SK-N-SH (cell line): ENCODE measurements at regions not wholly inside any gene's neighbourhood (a gene's known extent, or its start where the extent isn't known, plus 50 kb on each side); places are given as distances from the start of the nearest gene placed in this dataset.

Source experiments
- CTCF ChIA-PET: fragments of 300-600, 350-600 bp; formaldehyde crosslinking; extraction: SDS; loops from one replicate; lab custom pipeline; 2021; lab: Yijun Ruan, JAX
- POLR2A ChIA-PET: fragments of 350-600 bp; sonication (Branson Sonifier 250); formaldehyde crosslinking; extraction: SDS; loops from one replicate; lab custom pipeline; 2020; ENCODE audit warnings: antibody characterized with exemption, inconsistent platforms; lab: Yijun Ruan, JAX
- DNase-seq: peaks from one replicate; pipeline ENCODE4 v3.0.0; 2012
- H2AFZ ChIP-seq: fragments of 200-600 bp; sonication (generic); 2 replicates; pipeline ENCODE4 v1.8.1; 2016; ENCODE audit warnings: antibody characterized with exemption, mild to moderate bottlenecking, low read depth
- H3F3A ChIP-seq: fragments of 200-600 bp; sonication (generic); replicated peaks from 2 replicates; pipeline ENCODE3; 2016; ENCODE audit warnings: antibody characterized with exemption, mild to moderate bottlenecking; ENCODE audit not compliant: insufficient read depth
- H3K27ac ChIP-seq, 2 experiments: fragments of 200-500 bp in 1 of 2; fragments of 200-600 bp in 1 of 2; sonication (Bioruptor generic) in 1 of 2; sonication (generic), shearing (Covaris generic) in 1 of 2; 2 replicates each; pipeline versions ENCODE4 v1.5.1 to v1.6.1; 2014 to 2016; ENCODE audit warnings: low read depth in 2 of 2, inconsistent platforms in 1 of 2, low read length in 1 of 2, mild to moderate bottlenecking in 1 of 2, mixed read lengths in 1 of 2
- H3K27me3 ChIP-seq: fragments of 200-600 bp; sonication (generic), shearing (Covaris generic); 2 replicates; pipeline ENCODE4 v1.6.1; 2016; ENCODE audit warnings: mixed run types; ENCODE audit not compliant: insufficient read depth
- H3K36me3 ChIP-seq, 2 experiments: fragments of 200-500 bp in 1 of 2; fragments of 200-600 bp in 1 of 2; sonication (Bioruptor generic) in 1 of 2; sonication (generic) in 1 of 2; replicated peaks in 1 of 2; 2 replicates each; pipeline versions ENCODE3 to v1.5.1; 2014 to 2016; ENCODE audit warnings: low read length in 1 of 2, mild to moderate bottlenecking in 1 of 2; ENCODE audit not compliant: insufficient read depth in 2 of 2, control insufficient read depth in 1 of 2
- H3K4me1 ChIP-seq, 2 experiments: fragments of 200-500 bp in 1 of 2; fragments of 200-600 bp in 1 of 2; sonication (Bioruptor generic) in 1 of 2; sonication (generic), shearing (Covaris generic) in 1 of 2; 2 replicates each; pipeline versions ENCODE4 v1.5.1 to v1.6.1; 2014 to 2016; ENCODE audit warnings: low read depth in 1 of 2, low read length in 1 of 2, mixed run types in 1 of 2; ENCODE audit not compliant: insufficient read depth in 2 of 2, control insufficient read depth in 1 of 2
- H3K4me2 ChIP-seq: fragments of 200-600 bp; sonication (generic), shearing (Covaris generic); 2 replicates; pipeline ENCODE4 v1.6.1; 2017; ENCODE audit warnings: mixed run types
- H3K4me3 ChIP-seq, 2 experiments: fragments of 200-500 bp in 1 of 2; fragments of 200-600 bp in 1 of 2; sonication (Bioruptor generic) in 1 of 2; sonication (generic), shearing (Covaris generic) in 1 of 2; 2 replicates each; pipeline versions ENCODE4 v1.5.1 to v1.8.1; 2014 to 2016; ENCODE audit warnings: low read depth in 2 of 2, inconsistent platforms in 1 of 2, low read length in 1 of 2, mild to moderate bottlenecking in 1 of 2, mixed read lengths in 1 of 2, moderate library complexity in 1 of 2
- H3K79me2 ChIP-seq: fragments of 200-600 bp; sonication (generic); 2 replicates; pipeline ENCODE4 v1.8.1; 2017; ENCODE audit warnings: mild to moderate bottlenecking; ENCODE audit not compliant: insufficient read depth
- H3K9ac ChIP-seq: fragments of 200-600 bp; sonication (generic); 2 replicates; pipeline ENCODE4 v1.6.1; 2017; ENCODE audit warnings: mixed run types
- H3K9me2 ChIP-seq: fragments of 200-600 bp; sonication (generic); 2 replicates; pipeline ENCODE4 v1.6.1; 2017; ENCODE audit warnings: mixed run types
- H3K9me3 ChIP-seq: fragments of 200-600 bp; sonication (generic); 2 replicates; pipeline ENCODE4 v1.6.1; 2017; ENCODE audit warnings: mixed run types, mild to moderate bottlenecking, moderate library complexity
- H4K20me1 ChIP-seq: fragments of 200-600 bp; sonication (generic); 2 replicates; pipeline ENCODE4 v1.6.1; 2017; ENCODE audit warnings: mild to moderate bottlenecking, mixed run types; ENCODE audit not compliant: insufficient read depth
- CHD2 ChIP-seq: fragments of 150-350 bp; IDR thresholded peaks from 2 replicates; pipeline ENCODE4 v1.6.1; 2018; ENCODE audit warnings: low read length; ENCODE audit not compliant: partially characterized antibody
- EZH2phosphoT487 ChIP-seq: fragments of 200-600 bp; sonication (generic); IDR thresholded peaks from 2 replicates; pipeline ENCODE4 v1.6.1; 2017; ENCODE audit warnings: low read depth, mixed run types, mild to moderate bottlenecking, antibody characterized with exemption, moderate library complexity, borderline replicate concordance
- GABPA ChIP-seq: IDR thresholded peaks from 2 replicates; pipeline ENCODE4 v1.4.0; 2012; ENCODE audit warnings: low read depth, mild to moderate bottlenecking
- RAD21 ChIP-seq: IDR thresholded peaks from 2 replicates; pipeline ENCODE4 v1.6.1; 2012; ENCODE audit warnings: mild to moderate bottlenecking, low read length
- RCOR1 ChIP-seq: fragments of 150-350 bp; IDR thresholded peaks from 2 replicates; pipeline ENCODE4 v1.6.1; 2017; ENCODE audit warnings: antibody characterized with exemption, low read length
- RFX5 ChIP-seq: IDR thresholded peaks from 2 replicates; pipeline ENCODE4 v1.6.1; 2012; ENCODE audit warnings: mild to moderate bottlenecking, improper control_type of control experiment, low read length
- SMC3 ChIP-seq: IDR thresholded peaks from 2 replicates; pipeline ENCODE4 v1.6.1; 2012; ENCODE audit warnings: low read depth, low read length, improper control_type of control experiment
- TAF1 ChIP-seq: IDR thresholded peaks from 2 replicates; pipeline ENCODE4 v1.6.1; 2012; ENCODE audit warnings: low read depth, mild to moderate bottlenecking, low read length, moderate library complexity, borderline replicate concordance
- TEAD4 ChIP-seq: IDR thresholded peaks from 2 replicates; pipeline ENCODE4 v1.4.0; 2012; ENCODE audit warnings: mild to moderate bottlenecking, borderline replicate concordance; ENCODE audit not compliant: insufficient read depth
- YY1 ChIP-seq: IDR thresholded peaks from 2 replicates; pipeline ENCODE4 v1.4.0; 2012; ENCODE audit warnings: low read depth, mild to moderate bottlenecking
- WGBS: methylation state at CpG from one replicate; pipeline ENCODE4 v1.1.6; 2017; ENCODE audit warnings: low lambda C conversion rate; 5-methylcytosine and 5-hydroxymethylcytosine counted together
- TF ChIP-seq, protein P1 (sequence below): fragments of 150-350 bp; IDR thresholded peaks from 2 replicates; pipeline ENCODE4 v1.6.1; 2017; ENCODE audit warnings: antibody characterized with exemption, low read length, low read depth, borderline replicate concordance
- TF ChIP-seq, protein P2 (sequence below): IDR thresholded peaks from 2 replicates; pipeline ENCODE4 v1.4.0; 2012; ENCODE audit warnings: low read depth, borderline replicate concordance
- TF ChIP-seq, protein P3 (sequence below): IDR thresholded peaks from 2 replicates; pipeline ENCODE4 v1.4.0; 2012; ENCODE audit warnings: low read depth
- TF ChIP-seq, protein P4 (sequence below): fragments of 200-600 bp; sonication (generic); IDR thresholded peaks from 2 replicates; pipeline ENCODE4 v1.6.1; 2017; ENCODE audit warnings: antibody characterized with exemption, mild to moderate bottlenecking, moderate library complexity

DNA sequence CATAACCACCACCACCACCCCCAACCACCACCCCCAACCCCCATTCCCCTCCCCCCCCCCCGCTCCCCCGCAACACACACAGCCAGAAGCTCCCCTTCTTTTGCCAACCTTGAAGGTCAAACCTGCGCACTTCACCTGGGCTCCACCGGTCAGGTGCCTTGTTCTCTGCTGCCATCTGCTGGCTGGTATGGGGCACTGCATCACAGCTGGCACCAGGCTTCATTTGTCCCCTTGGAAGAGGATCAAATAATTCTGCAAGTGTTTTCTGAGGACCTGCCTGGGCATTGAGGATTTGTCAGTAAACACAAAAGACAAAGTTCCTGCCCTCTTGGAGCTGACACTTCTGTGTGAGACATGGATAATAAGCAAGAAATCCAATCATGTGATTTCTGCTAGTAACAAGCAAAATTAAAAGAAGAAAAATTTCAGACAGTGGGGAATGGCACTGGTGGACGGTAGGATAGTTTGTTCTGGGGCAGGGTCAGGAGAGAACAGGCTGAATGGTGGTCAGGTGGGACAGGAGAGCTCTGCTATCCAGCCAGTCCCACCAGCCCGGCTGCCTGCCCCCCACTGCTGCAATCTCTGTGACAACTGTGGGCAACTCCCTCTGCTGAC is 55.6 kb upstream of the LMX1B start:
- no peak overlapping the region for H2AFZ ChIP-seq
- 9% methylated on average over 5 of the region's 6 CpGs for WGBS

DNA sequence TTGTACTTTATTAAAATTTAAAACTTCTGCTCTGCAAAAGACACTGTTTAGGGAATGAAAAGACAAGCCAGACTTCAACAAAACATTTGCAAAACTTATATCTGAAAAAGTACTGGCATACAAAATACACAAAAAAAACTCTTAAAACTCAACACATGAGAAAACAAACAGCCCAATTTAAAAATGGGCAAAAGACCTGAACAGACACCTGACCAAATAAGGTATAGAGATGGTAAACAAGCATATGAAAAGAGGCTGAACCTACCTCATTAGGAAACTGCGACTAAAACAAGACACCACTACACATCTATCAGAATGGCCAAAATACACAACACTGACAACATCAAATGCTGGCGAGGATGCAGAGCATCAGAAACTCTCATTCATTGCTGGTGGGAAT is 54.4 kb upstream of the LMX1B start:
- no peaks in the 10 kb centered on the region for H3K36me3 ChIP-seq
- no peak overlapping the region for H3K4me2 ChIP-seq
- POLR2A ChIA-PET: no interaction called here
- H3F3A ChIP-seq: no peaks in the 10 kb centered on the region
- TF ChIP-seq EZH2phosphoT487 (no peak), RFX5 (no peak), TAF1 (no peak), SMC3 (no peak), GABPA (no peak), YY1 (no peak)
- TF ChIP-seq, protein P1, sequence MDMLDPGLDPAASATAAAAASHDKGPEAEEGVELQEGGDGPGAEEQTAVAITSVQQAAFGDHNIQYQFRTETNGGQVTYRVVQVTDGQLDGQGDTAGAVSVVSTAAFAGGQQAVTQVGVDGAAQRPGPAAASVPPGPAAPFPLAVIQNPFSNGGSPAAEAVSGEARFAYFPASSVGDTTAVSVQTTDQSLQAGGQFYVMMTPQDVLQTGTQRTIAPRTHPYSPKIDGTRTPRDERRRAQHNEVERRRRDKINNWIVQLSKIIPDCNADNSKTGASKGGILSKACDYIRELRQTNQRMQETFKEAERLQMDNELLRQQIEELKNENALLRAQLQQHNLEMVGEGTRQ: no peak
- TF ChIP-seq, protein P2, sequence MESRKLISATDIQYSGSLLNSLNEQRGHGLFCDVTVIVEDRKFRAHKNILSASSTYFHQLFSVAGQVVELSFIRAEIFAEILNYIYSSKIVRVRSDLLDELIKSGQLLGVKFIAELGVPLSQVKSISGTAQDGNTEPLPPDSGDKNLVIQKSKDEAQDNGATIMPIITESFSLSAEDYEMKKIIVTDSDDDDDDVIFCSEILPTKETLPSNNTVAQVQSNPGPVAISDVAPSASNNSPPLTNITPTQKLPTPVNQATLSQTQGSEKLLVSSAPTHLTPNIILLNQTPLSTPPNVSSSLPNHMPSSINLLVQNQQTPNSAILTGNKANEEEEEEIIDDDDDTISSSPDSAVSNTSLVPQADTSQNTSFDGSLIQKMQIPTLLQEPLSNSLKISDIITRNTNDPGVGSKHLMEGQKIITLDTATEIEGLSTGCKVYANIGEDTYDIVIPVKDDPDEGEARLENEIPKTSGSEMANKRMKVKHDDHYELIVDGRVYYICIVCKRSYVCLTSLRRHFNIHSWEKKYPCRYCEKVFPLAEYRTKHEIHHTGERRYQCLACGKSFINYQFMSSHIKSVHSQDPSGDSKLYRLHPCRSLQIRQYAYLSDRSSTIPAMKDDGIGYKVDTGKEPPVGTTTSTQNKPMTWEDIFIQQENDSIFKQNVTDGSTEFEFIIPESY: no peak
- no peaks in the 10 kb centered on the region for H3K79me2 ChIP-seq
- no peak overlapping the region for H2AFZ ChIP-seq
- H3K9me3 ChIP-seq: no peaks in the 10 kb centered on the region
- no peak for DNase-seq
- H3K27me3 ChIP-seq: peaks cover 33% of the 10 kb centered on the region
- no peak overlapping the region for H3K9ac ChIP-seq
- no peaks in the 10 kb centered on the region for H3K9me2 ChIP-seq
- 56% methylated on average over 2 of the region's 2 CpGs for WGBS
- no peaks in the 10 kb centered on the region for H4K20me1 ChIP-seq
- H3K4me1 ChIP-seq: peaks cover 0 to 18% of the 10 kb centered on the region in 2 experiments; a peak in 1 of 4 replicates
- CTCF ChIA-PET: interaction anchor here (0.6 to 21.5 kb wide), 11 partner anchors 15 to 222 kb away, joined by 3 to 739 read pairs (median 4); no protein-coding TSS in a partner anchor
- H3K4me3 ChIP-seq: no peak overlapping the region
- H3K27ac ChIP-seq: no peak overlapping the region

More for the DNA sequence above, 55.6 kb upstream of the LMX1B start:
- Histone ChIP-seq H3K4me1 (peaks cover 0 to 10% of the 10 kb centered on the region in 2 experiments; a peak in 1 of 4 replicates), H3K4me3 (no peak overlapping the region; a peak in 1 of 4 replicates), H3K36me3 (no peaks in the 10 kb centered on the region), H3F3A (no peaks in the 10 kb centered on the region), H3K79me2 (no peaks in the 10 kb centered on the region), H3K4me2 (no peak overlapping the region), H3K9ac (no peak overlapping the region), H3K27ac (no peak overlapping the region), H4K20me1 (no peaks in the 10 kb centered on the region), H3K9me3 (no peaks in the 10 kb centered on the region), H3K27me3 (peaks cover 27% of the 10 kb centered on the region), H3K9me2 (no peaks in the 10 kb centered on the region)
- ChIA-PET POLR2A (interaction anchor here (0.8 to 1.5 kb wide), 3 partner anchors 9 to 57 kb away, joined by 4 to 7 read pairs (median 6); no protein-coding TSS in a partner anchor), CTCF (interaction anchor here (0.6 to 21.5 kb wide), 51 partner anchors 9 to 1152 kb away, joined by 3 to 739 read pairs (median 5); no protein-coding TSS in a partner anchor)
- peak; percentile 83 for DNase-seq
- no peak for TF ChIP-seq GABPA
- TF ChIP-seq, protein P3, sequence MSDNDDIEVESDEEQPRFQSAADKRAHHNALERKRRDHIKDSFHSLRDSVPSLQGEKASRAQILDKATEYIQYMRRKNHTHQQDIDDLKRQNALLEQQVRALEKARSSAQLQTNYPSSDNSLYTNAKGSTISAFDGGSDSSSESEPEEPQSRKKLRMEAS: no peak
- TF ChIP-seq TAF1: no peak
- TF ChIP-seq RCOR1: peak; percentile 39; the same call in 1 of the 2 replicates
- TF ChIP-seq CHD2: peak; percentile 36
- peak; percentile 94 for TF ChIP-seq RAD21
- TF ChIP-seq SMC3: peak; percentile 98
- TF ChIP-seq, protein P4, sequence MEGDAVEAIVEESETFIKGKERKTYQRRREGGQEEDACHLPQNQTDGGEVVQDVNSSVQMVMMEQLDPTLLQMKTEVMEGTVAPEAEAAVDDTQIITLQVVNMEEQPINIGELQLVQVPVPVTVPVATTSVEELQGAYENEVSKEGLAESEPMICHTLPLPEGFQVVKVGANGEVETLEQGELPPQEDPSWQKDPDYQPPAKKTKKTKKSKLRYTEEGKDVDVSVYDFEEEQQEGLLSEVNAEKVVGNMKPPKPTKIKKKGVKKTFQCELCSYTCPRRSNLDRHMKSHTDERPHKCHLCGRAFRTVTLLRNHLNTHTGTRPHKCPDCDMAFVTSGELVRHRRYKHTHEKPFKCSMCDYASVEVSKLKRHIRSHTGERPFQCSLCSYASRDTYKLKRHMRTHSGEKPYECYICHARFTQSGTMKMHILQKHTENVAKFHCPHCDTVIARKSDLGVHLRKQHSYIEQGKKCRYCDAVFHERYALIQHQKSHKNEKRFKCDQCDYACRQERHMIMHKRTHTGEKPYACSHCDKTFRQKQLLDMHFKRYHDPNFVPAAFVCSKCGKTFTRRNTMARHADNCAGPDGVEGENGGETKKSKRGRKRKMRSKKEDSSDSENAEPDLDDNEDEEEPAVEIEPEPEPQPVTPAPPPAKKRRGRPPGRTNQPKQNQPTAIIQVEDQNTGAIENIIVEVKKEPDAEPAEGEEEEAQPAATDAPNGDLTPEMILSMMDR: peak; percentile 87
- no peak for TF ChIP-seq TEAD4
